Panc1 (cell line): ENCODE measurements at regions not wholly inside any gene's neighbourhood (a gene's known extent, or its start where the extent isn't known, plus 50 kb on each side); places are given as distances from the start of the nearest gene placed in this dataset.

ENCODE experiments used
- POLR2AphosphoS5 ChIP-seq: IDR thresholded peaks from 2 replicates; pipeline ENCODE4 v1.6.1; 2012; ENCODE audit warnings: mild to moderate bottlenecking, low read depth, low read length, moderate library complexity
- REST ChIP-seq, 2 experiments: IDR thresholded peaks; 2 replicates each; pipeline ENCODE4 v1.6.1; 2011 to 2012; ENCODE audit warnings: low read depth in 2 of 2, control low read depth in 1 of 2, low read length in 1 of 2, mild to moderate bottlenecking in 1 of 2, moderate library complexity in 1 of 2; ENCODE audit not compliant: insufficient read depth in 1 of 2
- TCF7L2 ChIP-seq: IDR thresholded peaks from 2 replicates; pipeline ENCODE4 v1.6.1; 2011; ENCODE audit warnings: mild to moderate bottlenecking, low read depth, low read length, inconsistent platforms
- TF ChIP-seq, protein P1 (sequence below): fragments of 450-650 bp; IDR thresholded peaks from 2 replicates; pipeline ENCODE4 v1.5.1; 2017; ENCODE audit warnings: mild to moderate bottlenecking

- TF ChIP-seq, protein P1, sequence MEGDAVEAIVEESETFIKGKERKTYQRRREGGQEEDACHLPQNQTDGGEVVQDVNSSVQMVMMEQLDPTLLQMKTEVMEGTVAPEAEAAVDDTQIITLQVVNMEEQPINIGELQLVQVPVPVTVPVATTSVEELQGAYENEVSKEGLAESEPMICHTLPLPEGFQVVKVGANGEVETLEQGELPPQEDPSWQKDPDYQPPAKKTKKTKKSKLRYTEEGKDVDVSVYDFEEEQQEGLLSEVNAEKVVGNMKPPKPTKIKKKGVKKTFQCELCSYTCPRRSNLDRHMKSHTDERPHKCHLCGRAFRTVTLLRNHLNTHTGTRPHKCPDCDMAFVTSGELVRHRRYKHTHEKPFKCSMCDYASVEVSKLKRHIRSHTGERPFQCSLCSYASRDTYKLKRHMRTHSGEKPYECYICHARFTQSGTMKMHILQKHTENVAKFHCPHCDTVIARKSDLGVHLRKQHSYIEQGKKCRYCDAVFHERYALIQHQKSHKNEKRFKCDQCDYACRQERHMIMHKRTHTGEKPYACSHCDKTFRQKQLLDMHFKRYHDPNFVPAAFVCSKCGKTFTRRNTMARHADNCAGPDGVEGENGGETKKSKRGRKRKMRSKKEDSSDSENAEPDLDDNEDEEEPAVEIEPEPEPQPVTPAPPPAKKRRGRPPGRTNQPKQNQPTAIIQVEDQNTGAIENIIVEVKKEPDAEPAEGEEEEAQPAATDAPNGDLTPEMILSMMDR, result no peak
- TF ChIP-seq TCF7L2 (no peak), REST (IDR thresholded peaks at IDR 0.05; ENCODE audit: insufficient read depth in 1 of 2, low read depth in 2 of 2, low read length in 1 of 2) (no peak), POLR2AphosphoS5 (no peak)
Observed at GRCh38 chr7:138173548-138173947, 97.3 kb downstream of the AKR1D1 start.
